Testis (tissue), 2 donors: ENCODE measurements at regions not wholly inside any gene's neighbourhood (a gene's known extent, or its start where the extent isn't known, plus 50 kb on each side); places are given as distances from the start of the nearest gene placed in this dataset.

Experiments used
- DNase-seq: peaks from one replicate; pipeline ENCODE4 v3.0.0-alpha.2; 2019
- H3K27ac ChIP-seq, 2 donors: fragments of 200-600 bp; sonication (generic); one replicate each; pipeline ENCODE4 v1.5.1; 2019
- H3K27me3 ChIP-seq: fragments of 200-600 bp; sonication (generic); one replicate; pipeline ENCODE4 v1.5.1; 2019
- H3K36me3 ChIP-seq: fragments of 200-600 bp; sonication (generic); one replicate; pipeline ENCODE4 v1.5.1; 2017; ENCODE audit warnings: low read depth; ENCODE audit errors: missing control alignments
- H3K4me1 ChIP-seq: fragments of 200-600 bp; sonication (generic); one replicate; pipeline ENCODE4 v1.5.1; 2019
- H3K4me3 ChIP-seq, 2 donors: fragments of 200-600 bp; sonication (generic); one replicate each; pipeline ENCODE4 v1.5.1; 2017 to 2019
- H3K9me3 ChIP-seq: fragments of 200-600 bp; sonication (generic); one replicate; pipeline ENCODE4 v1.5.1; 2017
- CTCF ChIP-seq, 3 experiments: fragments of 450-650 bp in 2 of 3; fragments of 200-600 bp in 1 of 3; sonication (generic) in 1 of 3; IDR thresholded peaks; one replicate each; pipeline ENCODE4 v1.5.1; 2016 to 2019; ENCODE audit warnings: antibody characterized with exemption in 3 of 3, mild to moderate bottlenecking in 2 of 3, moderate library complexity in 1 of 3
- POLR2A ChIP-seq: fragments of 450-650 bp; IDR thresholded peaks from one replicate; pipeline ENCODE4 v1.6.1; 2017; ENCODE audit warnings: antibody characterized with exemption, mild to moderate bottlenecking, moderate library complexity
- WGBS, 2 donors: methylation state at CpG; one replicate each; pipeline ENCODE4 v1.1.5; 2018; 5-methylcytosine and 5-hydroxymethylcytosine counted together
- intact Hi-C: fragments of 100-400 bp; cut with DNase I; formaldehyde crosslinking; loops from one replicate; pipeline ENCODE4 v1.15.1; 2023; ENCODE audit warnings: low total_unique reads

DNA sequence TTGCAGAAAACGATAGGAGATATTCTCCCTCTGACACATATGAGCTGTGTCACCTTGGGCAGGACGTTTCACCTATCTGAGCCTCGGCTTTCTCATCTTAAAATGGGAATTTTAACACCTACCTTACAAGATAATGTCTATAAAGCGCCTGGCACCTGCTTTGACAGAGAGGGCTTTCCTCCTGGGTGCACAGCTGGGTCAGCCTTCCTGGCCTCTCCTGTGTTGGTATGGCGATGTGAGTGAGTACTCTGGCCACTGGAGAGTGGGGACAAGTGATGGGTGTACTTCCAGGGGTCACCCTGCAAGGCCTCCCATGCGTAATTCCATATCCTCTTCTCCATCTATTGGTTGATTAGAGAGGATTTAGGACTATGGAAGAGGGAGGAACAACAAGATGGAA, 113.1 kb upstream of the SMIM23 start:
- no peak for DNase-seq

GRCh38 chr5:171673328-171673727, 112.3 kb upstream of the SMIM23 start:
- TF ChIP-seq CTCF (IDR thresholded peaks at IDR 0.05), result no peak
- no peak for TF ChIP-seq POLR2A
- 70 to 79% methylated on average over 1 of the region's 1 CpG for WGBS, 2 donors
- Histone ChIP-seq H3K9me3 (no peaks in the 10 kb centered on the region), H3K4me1 (no peaks in the 10 kb centered on the region), H3K27ac (no peak overlapping the region), H3K27me3 (no peaks in the 10 kb centered on the region), H3K4me3 (no peak overlapping the region), H3K36me3 (no peaks in the 10 kb centered on the region)
- DNase-seq, result no peak
- intact Hi-C loops, result no loop called here

More for the DNA sequence above, 113.1 kb upstream of the SMIM23 start:
- Histone ChIP-seq H3K9me3 (no peaks in the 10 kb centered on the region), H3K4me3 (no peak overlapping the region), H3K4me1 (no peaks in the 10 kb centered on the region), H3K36me3 (no peaks in the 10 kb centered on the region), H3K27me3 (no peaks in the 10 kb centered on the region), H3K27ac (no peak overlapping the region)
- TF ChIP-seq POLR2A, result no peak
- TF ChIP-seq CTCF (IDR thresholded peaks at IDR 0.05), result no peak
- WGBS, 2 donors, result 94 to 95% methylated on average over 6 of the region's 6 CpGs
- intact Hi-C loops, result no loop called here

GRCh38 chr5:171673840-171674239, 111.8 kb upstream of the SMIM23 start:
- Histone ChIP-seq H3K9me3 (no peaks in the 10 kb centered on the region), H3K27ac (no peak overlapping the region), H3K4me1 (no peaks in the 10 kb centered on the region), H3K4me3 (no peak overlapping the region), H3K27me3 (no peaks in the 10 kb centered on the region), H3K36me3 (no peaks in the 10 kb centered on the region)
- TF ChIP-seq CTCF (IDR thresholded peaks at IDR 0.05) (no peak), POLR2A (no peak)
- no peak for DNase-seq
- intact Hi-C loops, result no loop called here

- Histone ChIP-seq H3K4me3 (no peak overlapping the region), H3K27ac (no peak overlapping the region), H3K9me3 (no peaks in the 10 kb centered on the region), H3K36me3 (no peaks in the 10 kb centered on the region), H3K27me3 (no peaks in the 10 kb centered on the region), H3K4me1 (no peaks in the 10 kb centered on the region)
- intact Hi-C loops, result no loop called here
- 65 to 68% methylated on average over 2 of the region's 2 CpGs for WGBS, 2 donors
- DNase-seq, result no peak
- no peak for TF ChIP-seq POLR2A
- no peak for TF ChIP-seq CTCF (IDR thresholded peaks at IDR 0.05)
Observed at GRCh38 chr5:171675511-171675910, 110.1 kb upstream of the SMIM23 start.

DNA sequence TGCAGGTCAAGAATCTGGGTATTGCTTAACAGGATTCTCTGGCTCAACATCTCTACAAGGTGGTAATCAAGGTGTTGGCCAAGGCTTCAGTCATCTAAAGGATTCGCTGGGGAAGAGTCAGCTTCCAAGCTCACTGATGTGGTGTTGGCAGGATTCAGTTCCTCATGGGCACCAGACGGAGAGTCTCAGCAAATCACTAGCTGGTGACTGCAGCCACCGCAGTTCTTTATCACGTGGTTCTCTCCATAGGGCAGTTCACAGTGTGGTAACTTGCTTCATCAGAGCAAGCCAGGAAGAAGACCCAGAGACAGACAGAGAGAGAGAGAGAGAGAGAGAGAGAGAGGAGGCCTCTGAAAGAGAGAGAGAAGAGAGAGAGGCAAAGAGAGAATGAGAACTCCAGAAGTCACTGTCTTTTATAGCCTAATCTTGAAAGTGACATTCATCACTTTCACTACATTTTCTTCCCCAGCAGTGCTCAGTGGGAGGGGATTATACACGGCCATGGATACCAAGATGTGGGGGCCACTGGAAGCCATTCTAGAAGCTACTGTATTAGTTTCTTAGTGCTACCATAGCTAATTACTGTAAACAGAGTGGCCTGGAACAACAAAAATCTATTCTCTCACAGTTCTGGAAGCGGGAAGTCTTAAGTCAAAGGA, 109.2 kb upstream of the SMIM23 start:
- peak; percentile 25 for DNase-seq
- Histone ChIP-seq H3K9me3 (no peaks in the 10 kb centered on the region), H3K4me3 (no peak overlapping the region), H3K27ac (no peak overlapping the region), H3K27me3 (no peaks in the 10 kb centered on the region), H3K36me3 (no peaks in the 10 kb centered on the region), H3K4me1 (no peaks in the 10 kb centered on the region)
- 67 to 75% methylated on average over 6 of the region's 6 CpGs for WGBS, 2 donors
- TF ChIP-seq POLR2A, result no peak
- intact Hi-C loops, result no loop called here
